ELF-1 (cell line): ENCODE measurements at regions not wholly inside any gene's neighbourhood (a gene's known extent, or its start where the extent isn't known, plus 50 kb on each side); places are given as distances from the start of the nearest gene placed in this dataset.
"Not testable (repeated sequence)": the region's sequence is repeated elsewhere in the genome, so short reads cannot be mapped to it uniquely, and the experiment has no call there.

Source experiments
- DNase-seq: peaks from one replicate; pipeline ENCODE4 v3.0.0-alpha.2; 2016; ENCODE audit warnings: low read depth, low spot score

- DNase-seq = peak; percentile 18
Observed at GRCh38 chr22:26804911-26805539, 147.6 kb downstream of the MIAT start.

DNA sequence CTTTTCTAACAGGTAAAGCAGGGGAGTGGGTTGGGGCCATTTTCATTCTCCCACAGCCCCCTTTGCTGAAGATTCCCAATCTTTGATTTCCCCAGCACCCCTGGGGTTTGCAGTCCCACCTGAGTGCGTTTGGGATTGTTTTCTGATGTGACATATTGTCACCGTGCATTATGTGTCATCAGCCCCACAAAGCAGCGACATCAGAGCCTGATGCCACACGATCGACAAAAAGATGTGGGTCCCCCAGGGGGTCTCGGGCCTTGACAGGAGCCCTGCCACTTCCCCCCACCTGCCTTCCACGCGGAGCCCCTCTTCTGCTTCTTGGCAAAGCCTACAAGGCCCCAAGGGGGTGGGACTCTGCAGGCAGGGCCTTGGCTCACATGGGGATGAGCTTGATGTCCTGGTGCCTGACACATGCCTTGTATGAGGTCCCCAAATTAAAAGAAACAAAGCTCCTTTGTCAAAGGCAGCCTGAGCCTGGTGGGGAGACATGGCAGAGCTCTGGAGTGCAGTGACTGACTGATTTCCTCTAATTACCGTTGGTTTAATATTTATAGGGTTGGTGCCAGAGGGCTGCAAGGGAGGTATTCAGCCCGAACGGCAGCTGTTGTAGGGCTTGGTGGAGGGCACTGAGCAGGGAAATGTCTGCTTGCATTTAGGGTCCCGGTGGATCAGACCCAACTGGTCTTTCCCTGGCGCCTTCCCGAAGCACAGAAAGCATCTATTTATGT is 149.2 kb downstream of the MIAT start:
- no peak for DNase-seq

- DNase-seq = no peak
Observed at GRCh38 chr22:26811647-26811992, 154.2 kb downstream of the MIAT start.

DNA sequence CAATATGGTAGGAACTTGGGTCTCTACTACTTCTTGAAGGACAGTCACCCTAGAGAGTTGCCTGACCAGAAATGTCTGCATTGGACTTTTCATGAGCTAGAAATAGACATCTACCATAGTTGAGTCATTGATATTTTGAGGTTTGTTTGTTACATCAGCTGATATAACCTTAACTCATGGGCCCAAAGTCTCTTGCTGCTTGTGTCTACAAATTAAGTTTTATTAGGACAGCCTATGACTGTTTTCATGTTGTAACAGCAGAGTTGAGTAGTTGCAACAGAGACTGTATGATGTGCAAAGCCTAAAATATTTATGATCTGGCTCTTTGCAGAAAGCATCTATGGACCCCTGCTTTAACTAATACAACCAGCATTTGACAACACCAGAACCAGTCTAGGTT is 155.3 kb downstream of the MIAT start:
- no peak for DNase-seq

- DNase-seq = no peak
Observed at GRCh38 chr22:26816726-26817125, 159.3 kb downstream of the MIAT start.

GRCh38 chr22:26817926-26818325 is 160.5 kb downstream of the MIAT start:
- no peak for DNase-seq

GRCh38 chr22:26821854-26822253 is 164.5 kb downstream of the MIAT start:
- no peak for DNase-seq

DNA sequence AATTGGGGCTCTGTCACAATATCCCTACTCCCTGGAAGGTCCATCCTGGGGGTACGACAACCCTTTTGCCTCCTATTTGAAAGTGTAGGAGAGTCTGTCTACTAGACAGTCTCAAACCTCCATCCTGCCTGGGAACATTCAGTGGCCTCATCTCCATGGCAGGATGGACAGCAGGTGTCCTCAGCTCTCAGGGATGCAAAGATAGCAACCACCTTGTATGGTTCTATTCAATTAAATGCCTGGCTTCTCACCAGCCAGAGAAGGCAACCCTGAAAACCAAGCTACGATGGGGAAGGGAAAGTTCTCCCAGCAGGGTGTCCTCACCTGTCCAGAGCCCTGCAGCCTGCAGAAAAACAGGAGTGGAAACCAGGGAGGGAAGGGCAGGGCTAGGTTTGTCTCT is 164.9 kb downstream of the MIAT start:
- no peak for DNase-seq

GRCh38 chr22:26823966-26824365 is 166.6 kb downstream of the MIAT start:
- no peak for DNase-seq

DNA sequence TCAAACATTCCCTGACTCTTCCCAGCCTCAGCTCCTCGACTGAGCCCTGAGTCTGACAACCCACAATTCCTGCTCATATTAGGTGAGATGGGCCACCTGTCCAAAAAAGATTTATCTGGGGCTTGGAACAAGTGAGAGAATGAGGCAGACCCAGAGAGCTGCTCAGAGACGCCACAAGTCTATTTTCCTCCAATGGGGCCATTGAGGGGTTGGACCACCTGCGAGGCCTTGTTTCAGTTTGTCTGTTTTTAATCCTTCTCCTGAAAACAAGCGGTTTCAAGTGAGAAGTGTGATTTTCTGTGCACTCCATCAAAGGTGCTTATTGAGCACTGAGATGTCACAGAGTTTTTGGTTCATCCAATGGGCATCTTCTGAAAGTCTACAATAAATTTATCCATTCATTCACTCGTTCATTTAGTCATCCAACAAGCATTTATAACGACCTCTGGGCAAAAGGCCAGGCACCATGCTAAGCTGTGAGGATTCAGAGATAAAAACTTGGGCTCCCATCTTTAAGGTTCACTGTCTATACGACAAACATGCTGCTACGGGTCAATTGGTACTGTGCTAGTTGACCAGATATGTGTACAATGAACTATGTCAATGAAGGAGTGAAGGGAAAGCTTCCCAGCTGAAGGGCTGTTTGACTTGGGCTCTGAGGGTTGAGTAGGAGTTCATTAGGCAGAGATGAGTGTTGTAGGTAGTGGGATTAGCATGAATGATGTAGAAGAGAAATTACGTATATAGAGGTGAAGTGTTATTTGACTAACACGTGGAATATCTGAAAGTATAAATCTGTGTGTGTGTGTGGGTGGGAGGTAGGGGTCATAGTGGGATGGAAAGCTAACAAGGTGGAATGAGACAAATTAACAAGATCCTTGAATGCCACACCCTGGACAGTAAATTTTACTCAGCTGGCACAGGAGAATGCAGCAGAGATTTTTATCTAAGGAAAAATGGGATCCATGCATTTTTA is 168.9 kb downstream of the MIAT start:
- no peak for DNase-seq

DNA sequence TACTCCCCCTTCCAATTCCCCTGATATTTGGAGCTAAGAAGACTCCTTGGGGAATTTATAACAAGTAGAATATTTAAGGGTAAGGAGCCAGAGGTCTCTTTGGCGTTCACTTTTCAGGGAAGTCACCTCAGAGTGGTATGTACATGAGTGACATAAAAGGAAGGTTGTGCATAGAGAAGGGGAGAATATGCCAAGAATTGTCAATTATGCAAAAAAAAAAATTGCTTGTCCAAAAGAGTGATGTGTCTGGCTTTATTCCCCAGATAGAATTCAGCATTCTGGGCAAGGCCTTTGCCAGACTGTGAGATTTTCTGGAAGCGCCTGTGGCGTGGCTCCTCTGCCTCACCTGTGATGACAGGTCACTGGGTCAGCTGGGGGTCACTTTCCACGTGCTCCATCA is 170.2 kb downstream of the MIAT start:
- no peak for DNase-seq

DNA sequence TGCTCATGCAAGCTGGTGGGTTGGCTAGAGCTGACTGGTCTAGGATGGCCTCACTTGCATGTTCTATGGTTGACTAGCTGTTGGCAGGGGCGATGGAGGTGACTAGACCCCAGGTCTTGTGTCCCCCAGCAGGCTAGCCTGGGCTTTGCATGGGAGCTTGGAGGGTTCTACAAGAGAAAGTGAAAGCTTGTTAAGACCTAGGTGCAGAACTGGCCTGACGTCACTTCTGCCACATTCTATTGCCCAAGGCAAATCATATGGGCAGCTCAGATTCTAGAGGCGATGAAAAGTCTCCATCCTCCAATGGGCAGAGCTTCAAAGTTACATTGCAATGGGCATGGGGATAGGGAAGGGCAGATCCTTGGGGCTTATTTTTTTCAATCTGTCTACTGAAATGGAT is 170.9 kb downstream of the MIAT start:
- DNase-seq = no peak

DNA sequence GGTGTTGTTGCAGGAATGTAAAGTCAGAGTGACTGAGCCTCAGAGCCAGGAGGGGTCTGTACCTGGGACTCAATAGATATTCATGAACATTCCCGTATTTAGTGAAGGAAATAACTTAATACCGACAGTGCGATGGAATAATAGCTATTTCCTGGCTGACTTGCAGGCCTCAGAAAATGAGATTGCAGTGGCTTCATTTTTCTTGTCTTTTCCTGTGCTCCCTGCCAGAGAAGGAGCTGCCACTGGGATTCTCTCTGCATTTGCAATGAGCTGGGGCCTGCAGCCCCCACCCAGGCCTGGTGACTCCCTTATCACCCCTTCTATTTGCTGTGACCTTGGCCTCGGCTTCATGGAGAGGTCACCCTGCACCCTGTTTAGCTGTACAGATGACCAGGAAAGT is 173.4 kb downstream of the MIAT start:
- DNase-seq = no peak

- no peak for DNase-seq
Observed at GRCh38 chr22:26835023-26835422, 177.6 kb downstream of the MIAT start.

GRCh38 chr22:26835929-26836528 is 178.6 kb downstream of the MIAT start:
- DNase-seq = peak; percentile 84

DNA sequence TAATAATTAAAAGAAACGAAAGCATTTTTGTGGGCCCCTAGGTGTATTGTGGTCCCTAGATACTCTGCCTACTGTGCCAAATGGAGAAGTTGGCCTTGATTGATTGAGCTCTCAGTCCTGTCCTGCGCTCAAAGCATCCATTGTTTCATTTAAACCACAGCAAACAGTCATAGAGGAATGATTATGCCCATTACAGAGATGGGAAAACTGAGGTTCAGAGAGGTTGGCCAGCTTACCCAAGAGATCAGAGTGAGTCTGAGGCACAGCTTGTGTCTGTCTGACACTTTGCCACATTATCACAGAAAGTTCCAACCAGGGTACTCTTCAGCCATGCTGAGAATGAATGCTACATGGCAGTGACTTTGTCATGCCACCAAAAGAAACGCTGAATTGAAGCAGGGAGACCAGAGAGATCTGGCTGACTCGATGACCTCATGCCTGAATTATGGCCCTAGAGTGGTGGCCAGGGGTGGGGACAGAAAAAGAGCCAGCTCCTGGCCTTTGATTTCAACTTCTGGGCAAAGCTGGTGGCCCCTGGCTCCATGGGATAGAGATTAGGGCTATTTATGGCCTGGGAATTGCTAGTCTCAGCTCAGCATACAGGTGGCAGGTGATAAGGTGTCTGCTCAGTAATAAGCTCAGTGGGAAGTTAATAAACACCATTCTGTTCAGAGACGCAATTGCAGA is 180.5 kb downstream of the MIAT start:
- peak; percentile 53 for DNase-seq

DNA sequence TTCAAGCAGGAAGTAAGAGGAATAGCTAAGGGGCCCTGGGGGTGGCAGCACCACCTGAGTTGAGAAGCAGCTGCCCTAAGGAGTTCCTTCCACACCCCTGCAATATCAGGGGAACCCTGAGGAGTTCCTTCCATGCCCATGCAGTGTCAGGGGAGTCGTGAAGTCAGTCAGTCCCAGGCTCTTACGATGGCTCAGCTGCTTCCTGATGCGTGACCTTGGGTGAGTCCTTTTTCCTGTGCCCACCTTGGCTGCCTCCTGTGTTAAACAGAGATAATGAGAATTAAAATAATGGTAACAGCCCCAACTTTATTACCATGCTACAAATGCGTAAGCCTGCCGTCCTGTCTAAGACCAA is 181.1 kb downstream of the MIAT start:
- DNase-seq = no peak

DNA sequence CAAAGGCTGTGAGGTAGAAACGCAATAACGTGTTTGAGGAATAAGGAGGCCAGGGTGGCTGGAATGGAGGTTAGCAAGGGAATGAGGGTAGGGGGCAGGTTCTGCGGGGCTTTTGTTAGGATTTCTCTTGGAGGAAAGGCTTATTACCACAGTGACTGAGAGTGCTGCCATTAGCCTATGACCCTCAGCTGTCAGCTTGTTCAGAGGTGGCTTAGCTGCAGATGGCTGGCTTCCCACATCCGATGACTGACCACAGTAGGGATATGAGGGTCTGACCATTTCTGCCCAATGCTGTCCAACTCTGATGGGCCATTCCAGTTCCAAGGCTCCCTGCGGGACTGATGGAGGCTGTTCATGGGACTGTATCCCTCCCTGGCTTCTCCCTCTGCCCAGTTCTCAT is 181.8 kb downstream of the MIAT start:
- no peak for DNase-seq

DNA sequence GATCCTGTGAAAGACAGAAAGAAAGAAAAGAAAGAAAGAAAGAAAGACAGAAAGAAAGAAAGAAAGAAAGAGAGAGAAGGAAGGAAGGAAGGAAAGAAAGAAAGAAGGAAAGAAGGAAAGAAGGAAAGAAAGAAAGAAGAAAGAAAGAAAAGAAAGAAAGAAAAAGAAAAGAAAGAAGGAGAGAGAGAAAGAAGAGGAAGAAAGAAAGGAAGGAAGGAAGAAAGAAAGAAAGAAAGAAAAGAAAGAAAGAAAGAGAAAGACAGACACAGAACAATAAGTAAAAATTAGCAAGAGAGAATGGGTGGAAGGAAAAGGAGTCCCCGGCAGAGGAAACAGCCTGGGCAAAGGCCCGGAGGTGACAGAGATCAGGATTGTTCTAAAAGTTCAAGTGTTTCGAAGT is 183.4 kb downstream of the MIAT start:
- not testable (repeated sequence) for DNase-seq

DNA sequence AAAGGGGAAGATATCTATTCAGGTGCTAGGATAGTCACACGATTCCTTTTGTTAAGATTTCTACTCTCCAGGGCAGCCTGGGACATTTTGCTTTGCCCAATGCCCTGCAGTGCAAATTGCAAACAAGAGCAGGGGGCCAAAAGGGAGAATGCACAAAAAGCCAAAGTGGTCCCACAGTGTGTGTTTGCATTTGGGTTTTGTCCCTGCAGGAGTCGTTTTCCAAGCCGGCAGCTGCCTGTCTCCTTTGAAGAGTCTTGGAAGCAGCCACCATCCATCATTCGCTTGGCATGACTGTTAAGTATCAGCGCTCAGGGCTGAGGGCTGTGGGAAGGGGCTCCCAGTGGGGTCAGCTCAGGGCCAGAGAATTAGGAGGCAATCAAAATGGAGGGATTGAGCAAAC is 184.7 kb downstream of the MIAT start:
- peak; percentile 89 for DNase-seq

DNA sequence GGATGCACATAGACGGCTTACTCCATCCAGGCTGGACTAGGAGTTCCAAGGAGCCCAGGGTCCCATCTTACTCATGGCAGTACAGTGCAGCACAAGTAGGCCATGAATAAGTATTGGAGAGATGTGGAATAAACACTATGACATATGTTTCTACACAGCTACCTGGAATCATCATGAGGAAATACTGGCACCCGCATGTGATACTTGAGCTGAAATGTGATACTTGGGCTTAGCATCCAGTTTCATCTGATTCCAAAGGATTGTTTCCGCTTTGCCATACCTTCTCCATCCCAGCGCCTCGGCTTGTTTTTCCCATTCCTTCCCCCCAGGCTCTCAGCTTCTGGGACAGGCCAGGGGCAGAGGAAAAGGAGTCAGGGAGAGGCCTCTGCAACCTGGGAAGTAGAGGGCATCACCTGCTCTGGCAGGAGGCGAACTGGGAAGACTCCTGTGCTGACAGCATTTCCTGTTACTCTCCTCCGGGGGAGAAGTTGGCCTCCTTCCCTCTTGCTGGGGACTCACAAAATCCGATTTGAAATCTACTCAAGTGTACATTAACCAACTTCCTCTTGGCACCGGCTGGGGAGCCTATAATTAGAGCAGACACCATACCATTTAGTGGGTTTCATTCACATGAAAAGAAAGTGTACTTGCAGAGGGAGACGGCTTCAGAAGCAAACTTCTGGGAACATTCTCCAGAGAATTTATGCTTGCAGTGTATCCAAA is 187.8 kb downstream of the MIAT start:
- DNase-seq = no peak
